ENCODE measurements at regions not wholly inside any gene's neighbourhood (a gene's known extent, or its start where the extent isn't known, plus 50 kb on each side); places are given as distances from the start of the nearest gene placed in this dataset.

DNA sequence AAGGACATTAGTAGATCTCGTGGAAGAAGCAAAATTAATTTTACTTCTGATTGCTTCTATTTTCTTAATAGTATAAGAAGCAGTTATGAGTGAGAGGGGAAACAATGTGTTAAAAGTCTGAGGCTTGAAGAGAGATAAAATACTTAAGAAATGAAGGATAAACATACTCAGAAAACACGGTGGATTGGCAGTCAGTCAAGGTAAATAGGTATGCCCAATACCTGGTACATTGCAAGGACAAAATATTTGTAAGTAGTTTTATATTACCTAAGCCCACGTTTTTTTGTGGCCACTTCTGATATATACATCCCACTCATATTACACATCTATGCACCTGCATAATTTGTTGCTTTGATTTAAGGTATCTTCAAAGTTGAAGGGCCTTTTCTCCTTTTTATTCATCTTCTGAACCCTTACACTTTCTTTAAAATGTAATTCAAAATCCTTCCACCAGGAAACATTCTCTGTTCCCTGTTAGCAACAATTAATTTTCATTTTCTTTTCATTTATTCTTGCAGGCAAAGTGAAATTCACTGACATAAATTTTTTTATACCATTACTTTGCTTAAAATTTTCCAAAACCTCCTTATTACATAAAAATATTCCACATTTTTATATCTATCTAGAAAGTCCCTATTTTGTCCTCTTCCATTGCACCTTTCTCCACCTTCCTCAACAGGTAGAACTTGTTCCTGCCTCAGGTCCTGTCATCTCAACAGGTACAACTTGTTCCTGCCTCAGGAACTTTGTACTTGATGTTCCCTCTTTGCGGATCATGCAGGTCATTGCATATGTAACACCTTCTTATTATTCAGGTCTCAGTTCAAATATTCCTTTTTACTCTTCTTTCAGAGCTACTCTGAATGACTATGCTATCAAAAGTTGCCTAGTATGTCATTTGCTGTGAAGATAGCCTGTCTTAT is 755.7 kb upstream of the ALCAM start:
- no peak for DNase-seq

DNA sequence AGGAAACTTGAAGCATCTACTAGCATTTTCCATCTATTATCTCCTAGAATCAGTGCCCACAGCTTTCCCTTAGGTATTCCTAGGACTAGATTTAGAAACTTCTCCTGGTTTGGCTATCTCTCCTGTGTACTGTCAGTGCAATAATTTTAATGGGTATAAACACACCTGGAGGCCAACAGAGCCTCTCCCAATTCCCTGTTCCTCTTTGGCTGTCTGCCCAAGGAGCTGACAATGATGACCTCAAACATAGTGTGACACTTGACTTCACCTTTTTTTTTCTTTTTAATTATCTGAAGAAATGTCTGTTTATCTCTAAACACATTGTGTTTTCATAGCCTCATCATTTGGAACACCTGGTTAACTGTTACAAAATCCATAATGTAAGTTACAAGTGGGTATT is 754.5 kb upstream of the ALCAM start:
- no peak for DNase-seq

DNA sequence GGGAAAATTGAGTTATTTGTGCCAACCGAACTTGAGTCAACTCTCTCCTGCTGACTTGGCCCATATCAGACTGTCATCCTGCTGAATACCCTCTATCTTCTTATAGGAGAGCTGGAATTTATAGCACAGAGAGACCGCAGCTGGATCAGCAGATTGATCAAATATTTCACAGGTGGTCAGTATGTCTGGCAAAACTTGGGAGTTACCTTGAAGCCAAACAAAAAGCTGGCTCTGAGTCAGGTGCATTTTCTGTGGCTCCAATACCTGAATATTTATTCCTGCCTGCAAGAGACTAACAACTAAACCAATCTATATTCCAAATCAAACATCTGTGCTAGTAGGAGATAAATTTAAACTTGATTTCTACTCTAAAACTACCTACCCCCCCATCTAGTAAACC is 752.1 kb upstream of the ALCAM start:
- no peak for DNase-seq

DNA sequence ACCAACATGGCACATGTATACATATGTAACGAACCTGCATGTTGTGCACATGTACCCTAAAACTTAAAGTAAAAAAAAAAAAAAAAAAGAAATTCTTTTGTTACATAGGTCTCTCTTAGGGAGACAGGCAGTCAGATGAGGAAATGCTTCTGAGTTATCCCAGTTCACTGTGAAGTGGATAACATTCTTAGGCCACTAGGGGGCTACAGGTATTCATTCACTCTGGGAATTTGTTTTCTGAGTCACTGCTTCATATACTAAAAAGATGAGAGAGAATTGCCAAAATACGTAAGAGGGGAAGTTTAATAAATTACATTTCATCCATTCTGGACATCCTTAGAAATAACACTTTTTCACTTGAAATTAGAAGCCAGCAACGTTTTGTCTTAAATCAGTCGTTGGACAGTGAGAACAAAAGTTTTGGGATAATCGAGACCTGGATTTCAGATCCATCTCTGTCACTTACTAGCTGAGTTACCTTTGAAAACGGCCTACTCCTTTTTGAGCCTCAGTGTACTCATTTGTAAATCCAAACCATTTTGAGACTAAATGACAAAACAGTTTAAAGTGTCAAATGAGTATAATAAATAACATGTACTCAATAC is 738.4 kb upstream of the ALCAM start:
- peak; percentile 44 for DNase-seq

DNA sequence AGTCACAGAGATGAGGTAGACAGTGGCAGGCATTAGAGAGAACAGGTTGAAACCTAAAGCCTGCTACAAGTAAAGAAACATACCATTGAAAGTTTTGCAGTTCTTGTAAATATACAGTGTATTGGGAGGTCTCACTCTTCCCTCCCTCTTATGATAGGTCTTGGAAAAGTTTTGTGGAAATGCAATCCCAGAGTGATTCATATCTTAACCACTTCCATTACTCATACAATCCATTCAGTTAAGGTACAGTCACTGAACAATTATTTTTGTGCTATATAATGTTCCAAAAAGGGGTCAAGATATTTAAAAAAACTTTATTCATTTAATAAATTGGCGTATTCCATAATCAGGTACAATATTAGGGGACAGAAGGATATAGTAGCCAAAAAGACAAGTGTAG is 737.7 kb upstream of the ALCAM start:
- peak; percentile 77 for DNase-seq

DNA sequence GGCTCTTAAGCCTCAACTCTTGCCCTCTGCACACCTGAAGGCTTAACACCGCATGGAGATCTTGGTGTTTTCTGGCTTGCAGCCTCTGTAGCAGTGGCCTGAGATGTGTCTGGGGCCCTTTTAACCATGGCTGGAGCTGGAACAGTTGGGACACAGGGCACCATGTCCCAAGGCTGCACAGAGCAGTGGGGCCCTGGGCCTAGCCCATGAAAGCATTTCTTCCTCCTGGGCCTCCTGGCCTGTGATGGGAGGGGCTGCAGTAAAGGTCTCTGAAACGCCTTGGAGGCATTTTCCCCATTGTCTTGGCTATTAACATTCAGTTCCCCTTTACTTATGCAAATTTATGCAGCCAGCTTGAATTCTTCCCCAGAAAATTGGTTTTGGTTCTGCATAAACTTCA is 735.5 kb upstream of the ALCAM start:
- DNase-seq, result no peak

DNA sequence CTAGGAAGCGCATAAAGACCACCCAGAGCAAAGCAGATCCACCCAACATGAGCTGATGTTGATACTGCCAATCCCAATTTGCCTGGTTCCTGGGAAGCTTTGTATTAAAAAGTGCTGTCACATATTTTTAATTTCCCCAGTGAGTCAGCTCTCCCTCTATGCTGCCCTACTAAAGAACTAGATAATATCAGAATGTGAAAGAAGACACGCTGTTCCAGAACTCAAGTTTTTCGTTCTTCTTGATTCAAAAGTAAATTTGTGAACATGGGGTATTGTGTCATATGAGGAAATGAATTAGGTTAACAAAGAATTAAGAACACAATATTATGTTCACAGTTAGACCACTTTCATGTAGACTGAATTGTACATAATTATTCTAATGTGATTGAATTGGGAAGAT is 734.2 kb upstream of the ALCAM start:
- DNase-seq, result no peak

DNA sequence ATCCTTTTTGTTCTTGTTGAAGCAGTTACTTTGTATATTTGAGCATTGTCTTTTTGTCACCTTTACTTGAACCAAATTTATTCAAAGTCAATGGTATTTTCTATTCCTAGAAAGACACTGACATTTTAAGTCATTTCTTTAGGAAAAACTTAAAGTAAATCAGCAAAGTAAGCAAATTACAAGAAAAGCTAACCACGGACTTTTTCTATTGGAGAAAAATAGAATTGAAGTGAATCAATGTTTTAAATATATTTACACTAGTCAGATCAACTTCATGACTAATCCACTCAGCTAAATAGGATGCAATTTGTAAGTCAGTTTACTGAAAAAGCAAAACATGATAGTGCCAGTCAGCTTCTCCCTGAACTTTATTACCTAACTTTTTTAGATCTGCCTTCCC is 733.8 kb upstream of the ALCAM start:
- no peak for DNase-seq

DNA sequence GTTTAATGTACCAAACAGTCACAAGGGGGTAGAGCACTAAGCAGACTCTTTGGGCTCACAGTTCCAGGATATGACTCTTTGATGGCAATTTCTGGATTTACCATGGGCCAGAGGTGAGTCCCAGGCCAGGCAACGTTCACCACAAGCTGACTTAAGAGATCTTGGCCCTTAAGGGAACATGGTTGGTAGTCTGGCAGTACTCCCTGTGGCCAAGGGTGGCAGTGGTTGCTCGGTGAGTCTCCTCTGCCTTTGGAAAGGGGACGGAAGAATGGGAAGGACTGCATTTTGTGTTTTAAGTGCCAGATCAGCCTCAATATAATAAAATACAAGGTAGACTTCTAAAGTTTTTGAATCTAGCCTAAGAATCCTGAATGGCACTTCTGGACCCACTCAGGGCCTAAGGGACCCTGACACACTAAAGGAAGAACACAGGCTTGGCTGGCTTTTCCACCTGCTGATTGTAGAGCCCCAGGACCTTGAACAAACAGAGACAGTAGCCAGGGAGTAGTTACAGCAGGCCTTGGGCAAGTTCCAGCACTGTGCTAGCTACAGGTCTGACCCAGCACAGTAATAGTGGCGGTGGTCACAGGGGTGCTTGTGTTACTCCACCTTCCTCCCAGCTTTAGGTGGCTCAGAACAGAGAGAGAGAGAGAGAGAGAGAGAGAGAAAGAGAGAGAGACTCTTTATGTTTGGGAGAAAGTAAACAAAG is 730.7 kb upstream of the ALCAM start:
- DNase-seq, result no peak

DNA sequence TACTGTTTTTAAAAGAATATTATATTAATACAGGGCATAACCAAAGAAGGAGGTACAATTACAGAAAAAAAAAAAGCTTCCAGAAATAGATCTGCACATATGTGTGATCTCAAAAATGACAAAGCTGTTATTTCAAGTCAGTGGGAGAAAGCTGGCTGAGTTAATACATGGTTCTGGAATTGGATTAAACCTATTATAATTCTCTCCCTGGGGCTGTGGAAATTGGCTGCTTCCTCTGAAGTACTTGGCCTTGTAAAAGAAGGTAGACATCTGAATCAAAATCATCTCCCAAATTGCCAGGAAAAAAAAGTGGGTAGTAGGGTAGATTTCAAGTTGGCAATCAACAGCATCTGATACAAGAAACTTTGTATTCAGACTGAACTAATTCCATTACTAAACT is 723.9 kb upstream of the ALCAM start:
- DNase-seq, result no peak

DNA sequence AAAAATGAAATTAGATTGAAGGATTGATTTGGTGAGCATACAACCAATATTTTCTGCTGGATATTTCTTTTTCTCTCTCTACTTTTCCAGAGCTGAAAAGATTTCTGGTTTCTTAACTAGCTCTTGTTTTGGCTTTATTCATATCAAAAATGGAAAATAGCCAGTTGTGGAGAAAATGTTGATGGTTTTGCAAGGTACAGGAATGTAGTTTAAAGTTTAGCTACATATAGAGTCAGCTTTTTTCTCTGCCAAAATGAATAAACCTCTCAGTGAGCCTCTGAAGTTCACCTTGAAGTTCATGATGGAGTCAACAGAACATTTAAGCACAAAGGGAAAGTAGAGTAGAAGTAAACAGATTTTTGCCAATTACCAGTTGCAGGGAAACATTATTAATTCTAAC is 720.5 kb upstream of the ALCAM start:
- no peak for DNase-seq

DNA sequence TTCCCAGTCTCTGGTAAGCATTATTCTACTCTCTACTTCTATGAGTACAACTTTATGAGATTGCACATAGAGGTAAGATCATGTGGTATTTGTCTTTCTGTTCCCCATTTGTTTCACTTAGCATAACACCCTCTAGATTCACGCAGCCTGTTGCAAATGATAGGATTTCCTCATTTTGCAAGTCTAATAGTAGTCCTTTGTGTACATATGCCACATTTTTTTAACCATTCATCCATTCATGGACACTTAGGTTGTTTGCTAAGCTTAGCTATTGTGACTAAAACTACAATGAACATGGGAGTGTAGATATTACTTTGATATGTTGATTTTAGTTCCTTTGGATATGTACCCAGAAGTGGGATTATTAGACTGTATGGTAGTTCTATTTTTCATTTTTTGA is 717.9 kb upstream of the ALCAM start:
- no peak for DNase-seq

DNA sequence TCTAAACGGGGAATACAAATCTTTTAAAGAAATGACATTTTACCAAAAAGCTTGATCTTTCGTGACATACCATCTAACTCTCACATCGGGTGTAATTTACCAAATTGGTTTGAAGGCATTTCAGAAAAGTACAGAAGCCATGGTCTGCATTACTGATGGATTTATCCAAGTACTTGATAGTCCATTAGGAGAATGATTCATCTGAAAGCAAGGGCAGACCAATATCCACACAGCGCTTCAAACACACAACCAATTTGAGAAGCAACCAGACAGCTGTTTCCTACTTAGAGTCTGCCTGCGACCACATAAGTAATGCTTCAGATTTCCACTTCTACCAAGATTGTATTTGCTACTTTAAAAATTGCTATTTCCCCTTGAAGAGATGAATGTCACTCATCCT is 697.6 kb upstream of the ALCAM start:
- DNase-seq, result no peak

DNA sequence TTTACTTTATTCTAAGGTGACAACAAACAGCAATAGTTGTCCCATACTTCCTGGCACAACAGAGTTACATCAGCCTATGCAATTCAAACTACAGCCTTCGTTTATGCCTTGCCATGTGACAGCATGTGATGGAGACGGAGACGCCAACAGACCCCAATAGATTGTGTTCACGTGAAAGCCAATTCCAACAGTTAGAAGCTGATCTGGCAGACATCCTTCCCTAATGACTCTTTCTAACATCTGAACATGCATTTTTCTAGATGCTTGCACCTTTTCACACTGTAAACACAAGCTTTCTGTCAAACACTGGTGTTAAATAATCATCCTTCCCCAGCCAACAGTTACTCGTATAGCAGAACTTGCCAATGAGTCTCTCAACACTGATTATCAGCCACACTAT is 694.4 kb upstream of the ALCAM start:
- DNase-seq, result no peak

DNA sequence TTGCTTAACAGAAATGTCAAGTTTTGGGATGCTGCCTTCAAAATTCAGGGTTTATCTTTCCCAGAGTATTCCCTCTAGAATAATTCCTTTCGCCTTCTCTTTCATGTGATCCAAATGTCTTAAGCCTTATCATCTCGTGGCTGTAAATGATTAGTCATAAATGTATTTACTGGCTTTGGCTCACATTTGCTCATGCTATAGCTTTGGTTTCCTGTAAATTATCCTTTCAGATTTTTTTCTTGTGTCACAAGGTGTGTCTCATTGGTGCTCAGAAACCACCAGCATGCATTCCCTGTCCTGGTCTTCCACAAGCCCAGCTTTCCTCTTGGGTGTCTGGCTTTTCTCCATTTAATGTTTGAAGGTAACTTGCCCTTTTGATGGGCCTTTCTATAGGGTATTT is 692.7 kb upstream of the ALCAM start:
- DNase-seq, result no peak

DNA sequence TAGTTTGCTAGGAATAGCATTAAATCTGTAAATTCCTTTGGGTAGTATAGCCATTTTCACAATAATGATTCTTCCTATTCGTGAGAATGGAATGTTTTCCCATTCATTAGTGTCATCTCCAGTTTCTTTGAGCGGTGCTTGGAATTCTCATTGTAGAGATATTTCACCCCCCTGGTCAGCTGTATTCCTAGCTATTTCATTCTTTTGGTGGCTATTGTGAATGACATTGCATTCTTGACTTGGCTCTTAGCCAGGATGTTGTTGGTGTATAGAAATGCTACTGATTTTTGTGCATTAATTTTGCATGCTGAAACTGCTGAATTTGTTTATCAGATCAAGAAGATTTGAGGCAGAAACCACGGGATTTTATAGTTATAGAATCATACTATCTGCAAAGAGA is 690.5 kb upstream of the ALCAM start:
- DNase-seq, result no peak

DNA sequence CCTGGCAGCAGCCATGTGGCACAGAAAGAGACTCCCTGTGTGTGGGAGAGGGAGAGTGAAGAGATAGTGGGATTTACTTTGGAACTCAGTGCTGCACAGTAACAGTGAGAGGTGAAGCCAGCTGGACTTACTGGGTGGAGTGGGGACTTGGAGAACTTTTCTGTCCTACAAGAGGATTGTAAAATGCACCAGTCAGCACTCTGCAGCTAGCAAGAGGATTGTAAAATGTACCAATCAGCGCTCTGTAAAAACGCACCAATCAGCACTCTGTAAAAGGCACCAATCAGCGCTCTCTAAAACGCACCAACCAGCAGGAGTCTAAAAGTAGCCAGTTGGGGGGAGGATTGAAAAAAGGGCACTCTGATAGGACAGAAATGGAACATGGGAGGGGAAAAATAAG is 688.8 kb upstream of the ALCAM start:
- DNase-seq, result no peak

DNA sequence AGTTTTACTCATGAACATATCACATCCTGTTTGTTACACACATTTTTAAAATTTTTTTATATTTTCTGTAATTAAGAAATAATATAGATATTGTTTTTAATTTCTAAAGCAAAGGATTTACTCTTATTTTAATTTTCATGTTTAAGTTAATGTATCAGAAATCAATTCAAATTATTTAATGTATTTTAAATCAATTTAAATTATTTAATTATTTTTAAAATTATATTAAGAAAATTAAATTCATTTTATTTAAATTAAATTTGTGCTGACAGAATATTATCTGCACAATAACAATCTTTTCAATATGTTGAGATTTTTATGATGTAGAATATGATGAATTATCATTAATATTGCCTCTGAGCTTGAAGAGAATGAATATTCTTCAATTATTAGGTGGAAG is 681.2 kb upstream of the ALCAM start:
- no peak for DNase-seq

DNA sequence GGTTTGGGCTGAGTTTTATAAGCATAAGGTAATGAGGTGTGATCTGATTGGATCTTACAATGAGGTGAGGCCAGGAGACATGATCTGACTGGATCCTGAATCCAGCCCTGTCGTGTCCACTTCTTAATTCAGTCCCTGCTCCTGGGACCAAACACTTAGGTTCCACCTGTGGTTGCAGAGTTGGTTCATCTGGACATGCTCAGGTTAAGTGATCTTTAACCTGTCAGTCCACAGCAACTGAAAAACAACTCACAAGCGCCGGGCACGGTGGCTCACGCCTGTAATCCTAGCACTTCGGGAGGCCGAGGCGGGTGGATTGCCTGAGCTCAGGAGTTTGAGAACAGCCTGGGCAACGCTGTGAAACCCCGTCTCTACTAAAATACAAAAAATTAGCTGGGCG is 679.3 kb upstream of the ALCAM start:
- no peak for DNase-seq

DNA sequence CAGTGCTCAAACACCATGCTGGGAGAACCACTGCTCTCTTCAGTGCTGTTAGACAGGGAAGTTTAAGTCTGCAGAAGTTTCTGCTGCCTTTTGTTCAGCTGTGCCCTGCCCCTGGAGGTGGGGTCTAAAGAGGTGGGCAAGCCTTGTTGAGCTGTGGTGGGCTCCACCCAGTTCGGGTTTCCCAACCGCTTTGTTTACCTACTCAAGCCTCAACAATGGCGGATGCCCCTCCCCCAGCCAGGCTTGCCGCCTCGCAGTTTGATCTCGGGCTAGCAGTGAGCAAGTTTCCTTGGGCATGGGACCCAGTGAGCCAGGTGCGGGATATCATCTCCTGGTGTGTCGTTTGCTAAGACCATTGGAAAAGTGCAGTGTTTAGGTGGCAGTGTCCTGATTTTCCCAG is 670.2 kb upstream of the ALCAM start:
- DNase-seq, result no peak

DNA sequence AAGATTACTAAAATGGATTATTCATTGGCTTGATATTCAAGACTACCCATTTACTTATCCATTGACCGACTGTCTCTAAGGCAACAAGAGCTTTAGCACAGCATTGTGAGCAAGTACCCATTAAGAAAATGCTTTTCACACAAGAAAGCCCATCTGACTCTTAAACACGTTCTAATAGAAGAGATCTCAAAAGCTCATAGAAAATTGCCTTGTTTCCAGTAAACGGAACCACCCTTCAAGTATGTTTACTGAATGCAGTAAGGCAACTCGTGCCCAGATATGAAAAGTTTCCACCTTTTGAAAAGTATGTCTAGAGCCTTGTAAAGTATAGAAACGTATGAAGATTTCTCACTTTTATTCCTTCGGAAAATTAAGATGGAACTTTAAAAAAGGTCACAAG is 655.3 kb upstream of the ALCAM start:
- no peak for DNase-seq

DNA sequence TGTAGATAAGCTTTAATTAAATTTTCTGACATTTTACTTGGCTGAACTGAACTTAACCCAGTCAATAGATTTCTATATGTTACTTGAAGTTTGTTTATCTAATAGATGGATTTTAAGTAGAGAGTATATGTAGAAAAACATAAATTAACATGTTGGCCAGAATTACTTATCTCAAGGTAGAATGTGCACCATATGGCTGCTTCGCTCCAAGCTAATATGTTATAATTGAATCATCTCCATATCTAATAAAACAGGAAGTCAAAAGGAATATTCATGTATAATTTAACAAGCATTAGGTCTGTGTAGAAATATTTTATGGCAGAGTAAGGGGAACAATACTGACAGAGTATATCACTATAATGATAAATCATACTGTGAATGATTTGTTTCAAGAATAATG is 650.7 kb upstream of the ALCAM start:
- DNase-seq, result no peak

DNA sequence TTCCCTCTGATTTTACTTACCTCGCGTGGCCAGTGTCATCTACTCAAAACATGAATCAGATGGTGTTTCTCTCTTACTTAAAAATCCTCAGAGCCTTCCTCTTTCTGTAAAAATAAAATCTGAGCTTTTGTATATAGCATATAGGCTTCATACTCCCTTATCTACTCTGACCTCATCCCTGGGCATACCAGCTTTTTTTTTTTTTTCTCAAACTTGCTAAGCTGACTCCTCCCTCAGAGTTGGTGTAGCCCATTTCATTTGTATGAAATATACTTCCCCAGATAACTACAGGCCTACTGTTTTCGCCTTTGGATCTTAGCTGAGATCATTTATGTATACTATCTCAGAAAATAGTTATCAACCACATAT is 648.9 kb upstream of the ALCAM start:
- no peak for DNase-seq

DNA sequence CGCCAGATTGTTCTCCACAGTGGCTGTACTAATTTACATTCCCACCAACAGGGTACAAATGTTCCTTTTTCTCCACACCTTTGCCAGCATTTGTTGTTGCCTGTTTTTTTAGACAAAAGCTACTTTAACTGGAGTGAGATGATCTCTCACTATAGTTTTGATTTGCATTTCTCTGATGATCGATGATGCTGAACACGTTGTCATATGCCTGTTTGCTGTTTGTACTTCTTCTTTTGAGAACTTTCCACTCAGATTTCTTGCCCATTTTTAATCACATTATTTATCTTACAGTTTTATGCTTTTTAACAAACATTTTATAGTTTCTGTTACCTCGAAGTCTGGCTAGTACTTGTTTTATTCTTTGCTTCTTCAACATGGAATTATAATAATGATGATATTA is 643.7 kb upstream of the ALCAM start:
- no peak for DNase-seq

Data from amniotic stem cell (primary cell).